ENCODE measurements at regions not wholly inside any gene's neighbourhood (a gene's known extent, or its start where the extent isn't known, plus 50 kb on each side); places are given as distances from the start of the nearest gene placed in this dataset.
"Not testable (repeated sequence)": the region's sequence is repeated elsewhere in the genome, so short reads cannot be mapped to it uniquely, and the experiment has no call there.

DNA sequence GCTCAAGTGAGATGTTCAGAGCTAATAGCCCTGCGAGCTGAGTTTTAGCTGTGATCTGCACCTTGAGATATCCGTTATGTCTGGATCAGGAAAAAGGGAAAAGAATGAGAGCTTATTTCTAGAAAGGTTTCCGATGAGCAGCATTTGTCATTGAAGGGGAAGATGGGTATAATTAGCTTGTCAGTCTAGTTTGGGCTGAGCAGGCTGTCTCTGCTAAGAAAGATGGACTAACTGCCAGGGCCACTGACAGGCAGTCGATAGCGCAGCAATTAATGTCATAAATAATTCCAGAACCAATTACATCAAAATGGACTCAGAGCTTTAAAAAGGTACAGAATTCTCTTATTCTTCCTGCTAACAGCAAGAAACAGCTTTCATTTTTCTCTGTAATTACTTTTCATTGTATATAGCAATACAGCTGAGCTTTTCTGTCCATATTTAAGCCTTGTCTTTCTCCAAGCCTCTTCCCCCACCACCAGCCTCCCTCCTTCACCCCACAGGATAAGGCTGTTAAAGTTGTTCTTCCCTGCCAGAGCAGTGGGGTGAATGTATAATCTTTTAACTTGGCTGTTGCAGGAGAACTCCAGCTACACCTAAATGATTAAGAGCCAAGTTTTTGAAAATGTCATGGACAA, 1006.5 kb downstream of the KCNMA1 start:
- Histone ChIP-seq H3K4me3 (ENCODE audit: low read depth in 1 of 2, low read length in 2 of 2) (no peak overlapping the region), H3K27me3 (ENCODE audit: control insufficient read depth in 1 of 2, insufficient read depth in 2 of 2, low read length in 2 of 2) (no peaks in the 10 kb centered on the region), H3K27ac (ENCODE audit: low read depth in 2 of 2, low read length in 1 of 2) (no peak overlapping the region), H3K9me3 (ENCODE audit: control insufficient read depth in 2 of 2, insufficient read depth in 1 of 2, low read depth in 1 of 2, low read length in 1 of 2) (no peaks in the 10 kb centered on the region), H3K36me3 (ENCODE audit: control insufficient read depth in 2 of 2, insufficient read depth in 2 of 2, low read length in 1 of 2) (no peaks in the 10 kb centered on the region), H3K4me1 (ENCODE audit: control insufficient read depth in 2 of 2, insufficient read depth in 2 of 2, low read length in 1 of 2) (no peaks in the 10 kb centered on the region)
- WGBS, 2 donors, result 93 to 95% methylated on average over 5 of the region's 5 CpGs

DNA sequence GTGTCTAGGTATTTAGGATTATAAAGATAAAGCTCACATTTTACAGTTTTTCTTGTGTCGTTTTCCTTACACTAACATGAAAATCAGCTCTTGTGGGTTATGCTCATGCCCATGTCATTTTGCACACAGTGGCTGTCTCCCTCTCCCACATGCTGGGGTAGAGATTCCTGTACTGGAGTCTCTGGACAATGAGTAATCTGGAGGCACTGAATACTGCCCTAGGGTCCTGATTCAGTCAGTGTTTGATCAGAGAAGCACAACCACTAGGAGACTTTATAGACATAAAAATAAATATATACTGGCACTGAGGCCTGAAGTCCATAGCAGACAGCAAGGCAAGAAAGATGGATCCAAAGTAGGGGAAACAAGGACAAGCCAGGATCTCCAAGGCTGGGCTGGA, 1008.8 kb downstream of the KCNMA1 start:
- H3K36me3 ChIP-seq (ENCODE audit: control insufficient read depth in 2 of 2, insufficient read depth in 2 of 2, low read length in 1 of 2), result no peaks in the 10 kb centered on the region
- H3K27me3 ChIP-seq (ENCODE audit: control insufficient read depth in 1 of 2, insufficient read depth in 2 of 2, low read length in 2 of 2), result no peaks in the 10 kb centered on the region
- H3K27ac ChIP-seq (ENCODE audit: low read depth in 2 of 2, low read length in 1 of 2), result no peak overlapping the region
- 72 to 88% methylated on average over 1 of the region's 1 CpG for WGBS, 2 donors
- no peaks in the 10 kb centered on the region for H3K4me1 ChIP-seq (ENCODE audit: control insufficient read depth in 2 of 2, insufficient read depth in 2 of 2, low read length in 1 of 2)
- H3K9me3 ChIP-seq (ENCODE audit: control insufficient read depth in 2 of 2, insufficient read depth in 1 of 2, low read depth in 1 of 2, low read length in 1 of 2), result no peaks in the 10 kb centered on the region
- H3K4me3 ChIP-seq (ENCODE audit: low read depth in 1 of 2, low read length in 2 of 2), result no peak overlapping the region

DNA sequence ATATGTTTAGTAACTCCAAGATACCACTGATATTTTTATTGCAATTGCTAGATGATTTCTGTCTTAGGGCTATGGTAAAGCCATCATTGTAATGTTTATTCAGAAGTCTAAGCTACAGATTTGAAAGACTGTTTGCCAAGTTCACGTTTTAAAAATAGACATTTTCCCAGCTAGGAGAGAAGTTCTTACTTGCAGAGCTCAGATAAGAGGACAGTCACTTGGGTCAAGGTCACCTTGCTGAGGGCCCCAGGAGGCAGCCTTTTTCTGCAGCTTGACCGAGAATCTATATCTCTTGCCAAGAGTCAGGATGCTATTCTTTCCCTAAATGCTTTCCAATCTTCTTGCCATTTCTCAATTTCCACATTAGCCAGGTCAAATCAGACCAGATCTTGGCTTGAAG, 1011.2 kb downstream of the KCNMA1 start:
- H3K27ac ChIP-seq (ENCODE audit: low read depth in 2 of 2, low read length in 1 of 2), result no peak overlapping the region
- H3K27me3 ChIP-seq (ENCODE audit: control insufficient read depth in 1 of 2, insufficient read depth in 2 of 2, low read length in 2 of 2), result no peaks in the 10 kb centered on the region
- H3K4me3 ChIP-seq (ENCODE audit: low read depth in 1 of 2, low read length in 2 of 2), result no peak overlapping the region
- H3K4me1 ChIP-seq (ENCODE audit: control insufficient read depth in 2 of 2, insufficient read depth in 2 of 2, low read length in 1 of 2), result no peaks in the 10 kb centered on the region
- WGBS, 2 donors, result 48 to 54% methylated on average over 2 of the region's 2 CpGs
- H3K9me3 ChIP-seq (ENCODE audit: control insufficient read depth in 2 of 2, insufficient read depth in 1 of 2, low read depth in 1 of 2, low read length in 1 of 2), result peaks cover 0 to 2% of the 10 kb centered on the region in 2 donors
- no peaks in the 10 kb centered on the region for H3K36me3 ChIP-seq (ENCODE audit: control insufficient read depth in 2 of 2, insufficient read depth in 2 of 2, low read length in 1 of 2)

DNA sequence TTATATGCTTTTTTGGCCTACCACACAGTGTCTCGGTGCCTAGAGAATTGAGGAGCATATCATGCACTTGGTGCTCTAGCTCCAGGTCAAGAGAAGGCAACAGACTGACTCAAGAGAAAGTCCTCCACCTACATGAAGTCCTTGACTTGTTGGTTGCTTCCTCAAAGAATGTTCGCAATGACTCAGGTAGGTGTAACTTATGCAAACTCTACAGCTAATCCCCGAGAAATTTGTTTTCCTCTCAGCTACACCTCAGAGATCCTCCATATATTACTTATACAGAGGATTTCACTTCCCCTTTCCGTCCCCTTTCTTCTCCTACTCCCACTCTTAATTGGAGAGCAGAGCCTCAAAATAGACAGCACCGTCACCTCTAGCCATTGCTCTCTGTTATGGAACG, 1013.1 kb downstream of the KCNMA1 start:
- Histone ChIP-seq H3K27ac (ENCODE audit: low read depth in 2 of 2, low read length in 1 of 2) (no peak overlapping the region), H3K27me3 (ENCODE audit: control insufficient read depth in 1 of 2, insufficient read depth in 2 of 2, low read length in 2 of 2) (no peaks in the 10 kb centered on the region), H3K4me3 (ENCODE audit: low read depth in 1 of 2, low read length in 2 of 2) (no peak overlapping the region), H3K9me3 (ENCODE audit: control insufficient read depth in 2 of 2, insufficient read depth in 1 of 2, low read depth in 1 of 2, low read length in 1 of 2) (peaks cover 0 to 2% of the 10 kb centered on the region in 2 donors), H3K4me1 (ENCODE audit: control insufficient read depth in 2 of 2, insufficient read depth in 2 of 2, low read length in 1 of 2) (no peaks in the 10 kb centered on the region), H3K36me3 (ENCODE audit: control insufficient read depth in 2 of 2, insufficient read depth in 2 of 2, low read length in 1 of 2) (no peaks in the 10 kb centered on the region)
- WGBS, 2 donors, result 85 to 88% methylated on average over 6 of the region's 6 CpGs

DNA sequence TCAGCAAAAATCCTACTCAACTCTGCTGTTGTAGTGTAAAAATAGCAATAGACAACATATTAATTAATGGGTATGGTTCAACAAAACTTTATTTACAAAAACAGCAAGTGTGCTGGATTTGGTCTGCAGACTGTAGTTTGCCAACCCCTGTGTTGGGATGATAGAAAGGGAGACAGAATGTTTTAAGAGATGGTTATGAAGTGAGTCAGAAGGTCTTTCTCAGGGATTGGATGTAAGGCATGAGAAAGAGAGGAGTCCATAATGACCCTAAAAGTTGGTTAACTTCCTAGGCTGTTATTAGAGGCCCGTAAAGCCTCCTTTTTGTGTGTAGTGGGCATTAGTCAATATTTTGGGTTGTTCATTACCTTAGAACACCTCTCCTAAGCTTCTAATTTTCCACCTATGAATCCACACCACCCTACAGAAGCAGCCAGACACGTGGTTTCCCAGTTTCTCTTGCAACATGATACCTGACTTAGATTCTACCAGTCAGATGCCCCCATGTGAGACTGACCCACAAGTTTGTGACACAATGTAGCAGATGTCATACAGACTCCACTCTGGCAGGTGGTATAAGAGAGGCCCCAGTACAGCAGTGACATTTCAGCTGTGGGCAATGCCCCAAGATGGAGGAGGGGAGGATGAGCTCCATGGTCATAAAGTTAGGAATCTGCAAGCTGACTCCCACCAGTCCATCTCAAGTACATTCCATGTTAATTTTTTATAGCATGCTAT, 1015.6 kb downstream of the KCNMA1 start:
- Histone ChIP-seq H3K27ac (ENCODE audit: low read depth in 2 of 2, low read length in 1 of 2) (no peak overlapping the region), H3K4me3 (ENCODE audit: low read depth in 1 of 2, low read length in 2 of 2) (no peak overlapping the region), H3K36me3 (ENCODE audit: control insufficient read depth in 2 of 2, insufficient read depth in 2 of 2, low read length in 1 of 2) (no peaks in the 10 kb centered on the region), H3K9me3 (ENCODE audit: control insufficient read depth in 2 of 2, insufficient read depth in 1 of 2, low read depth in 1 of 2, low read length in 1 of 2) (peaks cover 0 to 2% of the 10 kb centered on the region in 2 donors), H3K4me1 (ENCODE audit: control insufficient read depth in 2 of 2, insufficient read depth in 2 of 2, low read length in 1 of 2) (no peaks in the 10 kb centered on the region), H3K27me3 (ENCODE audit: control insufficient read depth in 1 of 2, insufficient read depth in 2 of 2, low read length in 2 of 2) (no peaks in the 10 kb centered on the region)
- WGBS, 2 donors, result 65 to 66% methylated on average over 2 of the region's 2 CpGs

DNA sequence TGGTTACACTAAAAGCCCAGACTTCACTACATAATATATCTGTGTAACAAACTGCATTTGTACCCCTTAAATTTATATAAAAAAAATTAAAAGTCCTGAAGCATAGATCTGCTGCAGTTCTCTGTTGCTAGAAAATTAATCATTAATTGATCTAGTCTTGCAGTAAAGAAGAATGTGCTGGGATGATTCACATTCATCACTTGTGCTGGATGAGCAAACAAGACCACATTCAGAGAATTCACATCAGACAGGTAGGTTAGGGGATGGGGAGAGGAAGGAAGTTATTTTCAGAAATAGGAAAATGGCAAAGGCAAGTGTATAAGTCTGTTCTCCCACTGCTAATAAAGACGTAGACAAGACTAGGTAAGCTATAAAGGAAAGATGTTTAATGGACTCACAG, 1019.0 kb downstream of the KCNMA1 start:
- Histone ChIP-seq H3K36me3 (ENCODE audit: control insufficient read depth in 2 of 2, insufficient read depth in 2 of 2, low read length in 1 of 2) (no peaks in the 10 kb centered on the region), H3K4me3 (ENCODE audit: low read depth in 1 of 2, low read length in 2 of 2) (no peak overlapping the region), H3K4me1 (ENCODE audit: control insufficient read depth in 2 of 2, insufficient read depth in 2 of 2, low read length in 1 of 2) (no peaks in the 10 kb centered on the region), H3K9me3 (ENCODE audit: control insufficient read depth in 2 of 2, insufficient read depth in 1 of 2, low read depth in 1 of 2, low read length in 1 of 2) (peaks cover 0 to 2% of the 10 kb centered on the region in 2 donors), H3K27me3 (ENCODE audit: control insufficient read depth in 1 of 2, insufficient read depth in 2 of 2, low read length in 2 of 2) (no peaks in the 10 kb centered on the region), H3K27ac (ENCODE audit: low read depth in 2 of 2, low read length in 1 of 2) (no peak overlapping the region)
- WGBS, 2 donors, result 91 to 96% methylated on average over 1 of the region's 1 CpG

DNA sequence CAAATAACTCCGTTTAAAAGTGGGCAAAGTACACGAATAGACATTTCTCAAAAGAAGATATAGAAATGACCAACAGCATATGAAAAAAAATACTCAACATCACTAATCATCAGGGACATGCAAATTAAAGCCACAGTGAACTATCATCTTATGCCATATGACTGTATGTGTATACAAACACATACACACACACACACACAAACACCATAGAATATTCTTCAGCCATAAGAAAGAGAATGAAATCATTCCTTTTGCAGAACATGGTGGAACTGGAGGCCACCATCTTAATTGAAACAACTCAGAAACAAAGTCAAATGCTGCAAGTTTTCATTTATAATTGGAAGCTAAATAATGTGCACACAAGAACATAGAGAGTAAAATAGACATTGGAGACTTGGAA, 1019.4 kb downstream of the KCNMA1 start:
- WGBS, 2 donors, result 92 to 94% methylated on average over 2 of the region's 2 CpGs
- no peak overlapping the region for H3K27ac ChIP-seq (ENCODE audit: low read depth in 2 of 2, low read length in 1 of 2)
- no peaks in the 10 kb centered on the region for H3K4me1 ChIP-seq (ENCODE audit: control insufficient read depth in 2 of 2, insufficient read depth in 2 of 2, low read length in 1 of 2)
- H3K9me3 ChIP-seq (ENCODE audit: control insufficient read depth in 2 of 2, insufficient read depth in 1 of 2, low read depth in 1 of 2, low read length in 1 of 2), result no peaks in the 10 kb centered on the region
- H3K4me3 ChIP-seq (ENCODE audit: low read depth in 1 of 2, low read length in 2 of 2), result no peak overlapping the region
- no peaks in the 10 kb centered on the region for H3K27me3 ChIP-seq (ENCODE audit: control insufficient read depth in 1 of 2, insufficient read depth in 2 of 2, low read length in 2 of 2)
- H3K36me3 ChIP-seq (ENCODE audit: control insufficient read depth in 2 of 2, insufficient read depth in 2 of 2, low read length in 1 of 2), result no peaks in the 10 kb centered on the region

DNA sequence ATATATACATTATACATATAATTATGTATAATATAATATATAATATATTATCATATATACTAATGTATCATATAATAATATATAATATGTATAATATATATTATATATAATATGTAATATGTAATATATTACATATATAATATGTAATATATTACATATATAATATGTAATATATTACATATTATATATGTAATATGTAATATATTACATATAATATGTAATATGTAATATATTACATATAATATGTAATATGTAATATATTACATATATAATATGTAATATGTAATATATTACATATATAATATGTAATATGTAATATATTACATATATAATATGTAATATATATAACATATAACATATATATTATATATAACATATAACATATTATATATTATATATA, 1020.9 kb downstream of the KCNMA1 start:
- not testable (repeated sequence) for H3K4me1 ChIP-seq (ENCODE audit: control insufficient read depth in 2 of 2, insufficient read depth in 2 of 2, low read length in 1 of 2); H3K9me3 ChIP-seq (ENCODE audit: control insufficient read depth in 2 of 2, insufficient read depth in 1 of 2, low read depth in 1 of 2, low read length in 1 of 2); H3K27me3 ChIP-seq (ENCODE audit: control insufficient read depth in 1 of 2, insufficient read depth in 2 of 2, low read length in 2 of 2); H3K4me3 ChIP-seq (ENCODE audit: low read depth in 1 of 2, low read length in 2 of 2); H3K27ac ChIP-seq (ENCODE audit: low read depth in 2 of 2, low read length in 1 of 2); H3K36me3 ChIP-seq (ENCODE audit: control insufficient read depth in 2 of 2, insufficient read depth in 2 of 2, low read length in 1 of 2)

DNA sequence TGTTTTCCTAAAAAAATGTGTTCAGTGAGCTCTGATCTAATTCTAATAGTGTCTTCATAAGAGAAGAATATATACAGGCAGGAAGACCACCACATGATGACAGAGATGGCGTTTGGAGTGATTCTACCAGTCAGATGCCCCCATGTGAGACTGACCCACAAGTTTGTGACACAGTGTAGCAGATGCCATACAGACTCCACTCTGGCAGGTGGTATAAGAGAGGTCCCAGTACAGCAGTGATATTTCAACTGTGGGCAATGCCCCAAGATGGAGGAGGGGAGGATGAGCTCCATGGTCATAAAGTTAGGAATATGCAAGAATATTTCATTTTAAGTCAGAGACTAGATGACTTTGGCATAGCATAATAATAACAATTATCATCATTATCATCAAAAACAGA, 1022.6 kb downstream of the KCNMA1 start:
- Histone ChIP-seq H3K9me3 (ENCODE audit: control insufficient read depth in 2 of 2, insufficient read depth in 1 of 2, low read depth in 1 of 2, low read length in 1 of 2) (no peaks in the 10 kb centered on the region), H3K27me3 (ENCODE audit: control insufficient read depth in 1 of 2, insufficient read depth in 2 of 2, low read length in 2 of 2) (no peaks in the 10 kb centered on the region), H3K27ac (ENCODE audit: low read depth in 2 of 2, low read length in 1 of 2) (no peak overlapping the region), H3K4me3 (ENCODE audit: low read depth in 1 of 2, low read length in 2 of 2) (no peak overlapping the region), H3K36me3 (ENCODE audit: control insufficient read depth in 2 of 2, insufficient read depth in 2 of 2, low read length in 1 of 2) (no peaks in the 10 kb centered on the region), H3K4me1 (ENCODE audit: control insufficient read depth in 2 of 2, insufficient read depth in 2 of 2, low read length in 1 of 2) (no peaks in the 10 kb centered on the region)
- WGBS, 2 donors, result 74 to 87% methylated on average over 1 of the region's 1 CpG
